Astrocyte (in vitro differentiated cells and primary cell): ENCODE measurements at regions not wholly inside any gene's neighbourhood (a gene's known extent, or its start where the extent isn't known, plus 50 kb on each side); places are given as distances from the start of the nearest gene placed in this dataset.

Source experiments
- DNase-seq: peaks from one replicate; pipeline ENCODE4 v3.0.0-alpha.2; 2010; ENCODE audit warnings: low read depth
- FAIRE-seq: peaks from 2 replicates; lab custom pipeline; 2011; peaks lifted over from hg19 to GRCh38; lab: Jason Lieb, UNC
- H2AFZ ChIP-seq: 2 replicates; pipeline ENCODE4 v1.6.0; 2012; ENCODE audit warnings: low read depth, low read length, inconsistent platforms
- H3K27ac ChIP-seq: 2 replicates; pipeline ENCODE4 v1.5.1; 2011; ENCODE audit warnings: low read depth, low read length, inconsistent platforms
- H3K27me3 ChIP-seq: 2 replicates; pipeline ENCODE4 v1.6.0; 2011; ENCODE audit warnings: low read length, inconsistent platforms; ENCODE audit not compliant: insufficient read depth
- H3K36me3 ChIP-seq: 2 replicates; pipeline ENCODE4 v1.5.1; 2011; ENCODE audit warnings: low read length, inconsistent platforms; ENCODE audit not compliant: insufficient read depth
- H3K4me1 ChIP-seq: 2 replicates; pipeline ENCODE4 v1.5.1; 2011; ENCODE audit warnings: low read length, inconsistent platforms; ENCODE audit not compliant: insufficient read depth
- H3K4me2 ChIP-seq: 2 replicates; pipeline ENCODE4 v1.6.0; 2012; ENCODE audit warnings: low read length, inconsistent platforms
- H3K4me3 ChIP-seq: 2 replicates; pipeline ENCODE4 v1.5.1; 2011; ENCODE audit warnings: low read depth, mild to moderate bottlenecking, low read length, inconsistent platforms; ENCODE audit not compliant: insufficient read depth
- H3K79me2 ChIP-seq: 2 replicates; pipeline ENCODE4 v1.6.0; 2012; ENCODE audit warnings: mild to moderate bottlenecking, low read length, inconsistent platforms; ENCODE audit not compliant: insufficient read depth
- H3K9ac ChIP-seq: 2 replicates; pipeline ENCODE4 v1.6.0; 2012; ENCODE audit warnings: mild to moderate bottlenecking, low read length, inconsistent platforms
- H3K9me3 ChIP-seq: 2 replicates; pipeline ENCODE4 v1.5.1; 2012; ENCODE audit warnings: low read depth, mild to moderate bottlenecking, low read length, inconsistent platforms; ENCODE audit not compliant: insufficient read depth
- H4K20me1 ChIP-seq: 2 replicates; pipeline ENCODE4 v1.6.0; 2012; ENCODE audit warnings: low read length, inconsistent platforms; ENCODE audit not compliant: insufficient read depth
- H3K27ac Mint-ChIP-seq: one replicate; pipeline ENCODE4 v1.8.0; 2021; ENCODE audit warnings: mild to moderate bottlenecking, mixed read lengths; ENCODE audit not compliant: unreplicated experiment
- H3K27me3 Mint-ChIP-seq: one replicate; pipeline ENCODE4 v1.8.0; 2021; ENCODE audit warnings: low read depth, mixed read lengths; ENCODE audit not compliant: unreplicated experiment
- H3K36me3 Mint-ChIP-seq: one replicate; pipeline ENCODE4 v1.8.0; 2021; ENCODE audit warnings: low read depth, mixed read lengths; ENCODE audit not compliant: unreplicated experiment
- H3K4me1 Mint-ChIP-seq: one replicate; pipeline ENCODE4 v1.8.0; 2021; ENCODE audit warnings: low read depth, mixed read lengths; ENCODE audit not compliant: unreplicated experiment
- H3K4me3 Mint-ChIP-seq: one replicate; pipeline ENCODE4 v1.8.0; 2021; ENCODE audit warnings: mild to moderate bottlenecking, moderate library complexity, mixed read lengths; ENCODE audit not compliant: unreplicated experiment
- H3K9me3 Mint-ChIP-seq: one replicate; pipeline ENCODE4 v1.8.0; 2021; ENCODE audit warnings: mild to moderate bottlenecking, mixed read lengths; ENCODE audit not compliant: unreplicated experiment
- EZH2 ChIP-seq: IDR thresholded peaks from 2 replicates; pipeline ENCODE4 v1.6.1; 2012; ENCODE audit warnings: mild to moderate bottlenecking, low read length, inconsistent platforms; ENCODE audit not compliant: insufficient read depth
- TF ChIP-seq, protein P1 (sequence below): IDR thresholded peaks from 2 replicates; pipeline ENCODE4 v1.5.1; 2011; ENCODE audit warnings: low read depth, mild to moderate bottlenecking, inconsistent platforms, low read length, moderate library complexity; ENCODE audit not compliant: insufficient read depth

DNA sequence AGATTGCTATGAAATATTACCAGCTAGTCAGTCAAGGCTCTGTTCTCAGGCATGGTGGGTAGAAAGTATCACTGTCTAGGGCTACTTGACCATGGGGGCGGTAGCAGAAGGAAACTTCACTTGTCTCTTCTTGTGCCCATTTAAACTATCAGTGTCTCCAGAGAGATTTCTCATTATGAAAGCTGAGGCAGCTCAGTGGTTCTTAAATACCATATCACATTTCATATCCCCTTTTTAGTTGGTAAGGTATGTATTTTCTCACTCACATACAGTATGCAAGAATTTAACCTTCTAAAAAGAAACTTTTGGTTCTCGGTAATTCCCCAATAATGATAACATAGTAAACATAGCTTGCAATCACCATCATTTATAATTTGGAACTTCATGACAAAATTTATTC lies 1180.0 kb upstream of the TENM4 start:
- Mint-ChIP-seq H3K4me1 (no peaks in the 10 kb centered on the region), H3K27ac (no peak overlapping the region), H3K36me3 (no peaks in the 10 kb centered on the region), H3K4me3 (no peak overlapping the region), H3K9me3 (no peaks in the 10 kb centered on the region), H3K27me3 (no peaks in the 10 kb centered on the region)
- Histone ChIP-seq H3K9ac (no peak overlapping the region), H3K27me3 (no peaks in the 10 kb centered on the region), H3K27ac (no peak overlapping the region), H3K4me3 (no peak overlapping the region), H3K4me1 (no peaks in the 10 kb centered on the region), H4K20me1 (no peaks in the 10 kb centered on the region), H3K36me3 (no peaks in the 10 kb centered on the region), H3K9me3 (no peaks in the 10 kb centered on the region), H3K79me2 (no peaks in the 10 kb centered on the region), H2AFZ (no peak overlapping the region), H3K4me2 (no peak overlapping the region)
- FAIRE-seq, result no peak
- DNase-seq, result no peak
- no peak for TF ChIP-seq EZH2
- TF ChIP-seq, protein P1, sequence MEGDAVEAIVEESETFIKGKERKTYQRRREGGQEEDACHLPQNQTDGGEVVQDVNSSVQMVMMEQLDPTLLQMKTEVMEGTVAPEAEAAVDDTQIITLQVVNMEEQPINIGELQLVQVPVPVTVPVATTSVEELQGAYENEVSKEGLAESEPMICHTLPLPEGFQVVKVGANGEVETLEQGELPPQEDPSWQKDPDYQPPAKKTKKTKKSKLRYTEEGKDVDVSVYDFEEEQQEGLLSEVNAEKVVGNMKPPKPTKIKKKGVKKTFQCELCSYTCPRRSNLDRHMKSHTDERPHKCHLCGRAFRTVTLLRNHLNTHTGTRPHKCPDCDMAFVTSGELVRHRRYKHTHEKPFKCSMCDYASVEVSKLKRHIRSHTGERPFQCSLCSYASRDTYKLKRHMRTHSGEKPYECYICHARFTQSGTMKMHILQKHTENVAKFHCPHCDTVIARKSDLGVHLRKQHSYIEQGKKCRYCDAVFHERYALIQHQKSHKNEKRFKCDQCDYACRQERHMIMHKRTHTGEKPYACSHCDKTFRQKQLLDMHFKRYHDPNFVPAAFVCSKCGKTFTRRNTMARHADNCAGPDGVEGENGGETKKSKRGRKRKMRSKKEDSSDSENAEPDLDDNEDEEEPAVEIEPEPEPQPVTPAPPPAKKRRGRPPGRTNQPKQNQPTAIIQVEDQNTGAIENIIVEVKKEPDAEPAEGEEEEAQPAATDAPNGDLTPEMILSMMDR, result no peak

DNA sequence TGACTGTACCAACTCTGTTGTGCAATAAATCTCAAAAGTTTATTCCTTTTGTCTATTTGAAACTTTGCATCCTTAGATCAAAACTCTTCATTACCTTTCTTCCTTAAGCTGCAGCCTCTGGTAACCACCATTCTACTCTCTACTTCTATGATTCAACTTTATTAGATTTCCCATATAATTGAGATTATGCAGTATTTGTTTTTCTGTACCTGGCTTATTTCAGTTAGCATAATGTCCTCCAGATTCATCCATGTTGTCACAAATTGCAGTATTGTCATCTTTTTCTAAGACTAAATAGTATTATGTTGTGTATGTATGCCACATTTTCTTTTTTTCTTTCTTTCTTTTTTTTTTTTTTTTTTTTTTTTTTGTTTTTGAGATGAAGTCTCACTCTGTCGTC lies 1176.3 kb upstream of the TENM4 start:
- H3K4me3 Mint-ChIP-seq, result no peak overlapping the region
- DNase-seq (no peak), FAIRE-seq (no peak)
- no peaks in the 10 kb centered on the region for H3K9me3 Mint-ChIP-seq
- no peak overlapping the region for H3K4me3 ChIP-seq
- H3K27ac ChIP-seq, result no peak overlapping the region
- no peak overlapping the region for H3K27ac Mint-ChIP-seq
- H3K4me1 ChIP-seq, result no peaks in the 10 kb centered on the region
- TF ChIP-seq EZH2, result no peak
- TF ChIP-seq, protein P1, result no peak
- no peak overlapping the region for H3K9ac ChIP-seq
- H2AFZ ChIP-seq, result no peak overlapping the region
- H3K36me3 ChIP-seq, result no peaks in the 10 kb centered on the region
- no peak overlapping the region for H3K4me2 ChIP-seq
- H3K27me3 Mint-ChIP-seq, result no peaks in the 10 kb centered on the region
- H3K36me3 Mint-ChIP-seq, result no peaks in the 10 kb centered on the region
- H3K9me3 ChIP-seq, result no peaks in the 10 kb centered on the region
- H3K4me1 Mint-ChIP-seq, result no peaks in the 10 kb centered on the region
- H3K79me2 ChIP-seq, result no peaks in the 10 kb centered on the region
- H4K20me1 ChIP-seq, result no peaks in the 10 kb centered on the region
- no peaks in the 10 kb centered on the region for H3K27me3 ChIP-seq

DNA sequence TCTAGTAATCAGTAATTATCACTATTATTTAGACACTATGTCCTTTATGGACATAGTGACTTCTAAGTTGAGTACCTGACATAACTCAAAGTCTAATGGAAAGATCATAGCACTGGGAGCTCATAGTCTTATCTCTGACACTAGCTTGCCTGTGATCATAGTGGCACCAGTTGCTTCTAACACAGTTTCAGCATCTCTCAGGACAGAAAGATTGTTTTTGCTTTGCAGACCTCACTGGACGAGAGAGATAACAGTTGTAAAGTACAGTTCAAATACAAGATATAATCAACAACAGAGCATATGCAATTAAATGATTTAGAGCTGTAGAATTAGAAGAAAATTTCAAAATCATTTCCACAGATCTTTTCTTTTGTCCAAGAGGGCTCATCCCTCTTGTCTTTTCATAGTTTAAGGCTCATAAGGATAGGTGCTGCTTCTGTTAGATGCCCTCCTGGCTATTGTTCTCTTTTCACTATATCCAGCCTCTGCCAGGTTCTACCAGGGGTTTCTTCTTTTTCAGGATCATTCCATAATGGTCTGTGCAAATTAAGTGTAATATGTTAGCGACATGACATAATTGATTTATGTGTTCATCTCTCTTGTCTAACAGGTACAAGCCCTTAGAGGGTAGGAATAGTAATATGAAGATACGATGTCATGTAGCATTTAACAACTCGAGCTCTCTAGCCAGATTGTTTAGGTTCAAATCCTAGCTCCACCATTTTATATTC lies 1175.4 kb upstream of the TENM4 start:
- no peaks in the 10 kb centered on the region for H3K27me3 Mint-ChIP-seq
- H3K27ac Mint-ChIP-seq, result no peak overlapping the region
- no peaks in the 10 kb centered on the region for H3K36me3 Mint-ChIP-seq
- H3K4me1 Mint-ChIP-seq, result no peaks in the 10 kb centered on the region
- TF ChIP-seq EZH2, result no peak
- TF ChIP-seq, protein P1, result no peak
- Histone ChIP-seq H4K20me1 (no peaks in the 10 kb centered on the region), H3K27ac (no peak overlapping the region), H3K36me3 (no peaks in the 10 kb centered on the region), H3K4me1 (no peaks in the 10 kb centered on the region), H2AFZ (no peak overlapping the region), H3K4me3 (no peak overlapping the region), H3K9me3 (no peaks in the 10 kb centered on the region), H3K4me2 (no peak overlapping the region), H3K9ac (no peak overlapping the region), H3K27me3 (no peaks in the 10 kb centered on the region), H3K79me2 (no peaks in the 10 kb centered on the region)
- FAIRE-seq (no peak), DNase-seq (no peak)
- H3K4me3 Mint-ChIP-seq, result no peak overlapping the region
- no peaks in the 10 kb centered on the region for H3K9me3 Mint-ChIP-seq
